HUES64 (cell line): ENCODE measurements at regions not wholly inside any gene's neighbourhood (a gene's known extent, or its start where the extent isn't known, plus 50 kb on each side); places are given as distances from the start of the nearest gene placed in this dataset.

ENCODE experiments used
- H3K27ac ChIP-seq: 2 replicates; pipeline ENCODE4 v1.7.0; 2013; ENCODE audit warnings: low read depth, low read length, inconsistent platforms
- H3K27me3 ChIP-seq: 2 replicates; pipeline ENCODE4 v1.6.1; 2013; ENCODE audit warnings: mild to moderate bottlenecking, low read length; ENCODE audit not compliant: insufficient read depth
- H3K36me3 ChIP-seq: 2 replicates; pipeline ENCODE4 v1.6.1; 2013; ENCODE audit warnings: mild to moderate bottlenecking, low read length; ENCODE audit not compliant: insufficient read depth
- H3K4me1 ChIP-seq: 2 replicates; pipeline ENCODE4 v1.6.1; 2013; ENCODE audit warnings: mild to moderate bottlenecking, low read length, moderate library complexity; ENCODE audit not compliant: insufficient read depth
- H3K4me3 ChIP-seq: 2 replicates; pipeline ENCODE4 v1.5.1; 2013; ENCODE audit warnings: mild to moderate bottlenecking, low read length, moderate library complexity
- H3K9ac ChIP-seq: 2 replicates; pipeline ENCODE4 v1.6.1; 2013; ENCODE audit warnings: mild to moderate bottlenecking, low read depth, low read length
- H3K9me3 ChIP-seq: 2 replicates; pipeline ENCODE4 v1.6.1; 2013; ENCODE audit warnings: low read depth, low read length; ENCODE audit not compliant: insufficient read depth
- WGBS: fragments of 150-250, 120-280 bp; methylation state at CpG from one replicate; pipeline ENCODE4 v1.1.7; 2013; ENCODE audit warnings: missing lambda C conversion rate; 5-methylcytosine and 5-hydroxymethylcytosine counted together

DNA sequence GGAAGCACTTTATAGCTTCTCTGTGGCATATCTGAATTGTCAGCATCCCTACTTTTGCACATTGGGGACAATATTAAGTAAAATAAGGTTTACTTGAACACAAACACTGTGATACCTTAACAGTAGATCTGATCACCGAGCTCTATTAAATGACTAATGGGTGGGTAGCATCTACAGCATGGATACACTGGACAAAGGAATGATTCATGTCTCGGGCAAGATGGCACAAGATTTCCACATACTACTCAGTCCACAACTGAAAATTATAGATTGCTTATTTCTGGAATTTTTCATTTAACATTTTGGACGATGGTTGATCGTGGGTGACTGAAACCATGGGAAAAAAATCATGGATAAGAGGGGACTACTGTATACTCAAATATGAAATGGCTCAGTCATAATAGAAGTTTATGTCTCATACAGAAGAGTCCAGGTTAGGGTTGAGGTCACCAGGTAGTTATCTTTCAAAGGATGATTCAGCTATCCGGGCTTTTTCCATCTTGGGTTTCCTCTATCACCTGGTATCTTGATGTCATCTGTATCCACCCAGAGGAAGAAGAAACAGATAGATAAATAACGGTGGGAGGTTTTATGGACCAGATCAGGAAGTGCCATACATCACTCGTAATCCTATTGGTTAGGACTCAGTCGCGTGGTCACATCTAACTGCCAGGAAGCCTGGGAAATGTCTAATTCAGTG is 320.0 kb upstream of the RARB start:
- no peak overlapping the region for H3K27ac ChIP-seq
- H3K36me3 ChIP-seq, result no peaks in the 10 kb centered on the region
- H3K4me3 ChIP-seq, result no peak overlapping the region
- H3K9me3 ChIP-seq, result no peaks in the 10 kb centered on the region
- no peaks in the 10 kb centered on the region for H3K27me3 ChIP-seq
- no peak overlapping the region for H3K9ac ChIP-seq
- H3K4me1 ChIP-seq, result no peaks in the 10 kb centered on the region
- WGBS, result 97% methylated on average over 8 of the region's 9 CpGs

DNA sequence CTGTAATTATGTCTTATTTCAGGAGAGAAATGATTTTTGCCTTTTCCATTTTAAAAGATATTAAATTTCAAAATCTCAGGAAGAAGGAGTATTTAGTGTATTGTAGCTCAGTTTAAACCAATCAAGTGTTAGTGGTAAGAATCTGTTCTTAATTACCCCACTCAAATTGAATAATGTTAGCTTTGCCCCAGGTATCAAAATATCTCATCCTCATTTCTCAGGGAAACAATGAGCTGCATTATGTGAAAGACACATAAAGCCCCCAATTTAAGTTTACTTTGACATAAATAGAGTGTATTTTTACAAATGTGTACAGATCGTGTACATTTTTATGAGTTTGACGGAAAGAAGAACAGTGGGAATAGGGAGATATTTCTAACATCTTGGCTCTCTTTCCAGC is 317.4 kb upstream of the RARB start:
- no peaks in the 10 kb centered on the region for H3K9me3 ChIP-seq
- H3K36me3 ChIP-seq, result no peaks in the 10 kb centered on the region
- H3K4me1 ChIP-seq, result no peaks in the 10 kb centered on the region
- no peak overlapping the region for H3K27ac ChIP-seq
- 100% methylated on average over 2 of the region's 2 CpGs for WGBS
- H3K27me3 ChIP-seq, result no peaks in the 10 kb centered on the region
- H3K4me3 ChIP-seq, result no peak overlapping the region
- H3K9ac ChIP-seq, result no peak overlapping the region

DNA sequence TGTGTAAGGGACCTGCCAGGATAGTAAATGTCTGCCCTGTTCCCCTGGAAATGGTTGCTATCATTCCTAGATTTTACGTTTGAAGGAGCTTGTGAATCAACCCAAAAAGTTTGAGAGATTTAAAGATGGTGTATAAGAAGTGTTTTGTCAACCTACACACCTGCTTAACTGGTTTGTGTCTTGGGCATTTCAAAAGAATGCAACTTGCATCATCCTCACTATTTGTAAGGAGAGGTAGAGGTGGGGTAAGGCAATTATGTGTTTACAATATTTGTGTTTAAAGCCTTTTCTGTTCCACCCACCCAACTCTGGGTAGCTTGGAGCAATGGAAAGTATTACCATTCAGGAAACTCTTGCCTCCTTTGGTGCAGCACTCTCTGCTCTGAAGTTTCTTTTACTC is 314.2 kb upstream of the RARB start:
- Histone ChIP-seq H3K4me3 (no peak overlapping the region), H3K27me3 (no peaks in the 10 kb centered on the region), H3K27ac (no peak overlapping the region), H3K4me1 (no peaks in the 10 kb centered on the region), H3K36me3 (no peaks in the 10 kb centered on the region), H3K9ac (no peak overlapping the region), H3K9me3 (no peaks in the 10 kb centered on the region)
- WGBS, result 89% methylated on average over 1 of the region's 1 CpG

DNA sequence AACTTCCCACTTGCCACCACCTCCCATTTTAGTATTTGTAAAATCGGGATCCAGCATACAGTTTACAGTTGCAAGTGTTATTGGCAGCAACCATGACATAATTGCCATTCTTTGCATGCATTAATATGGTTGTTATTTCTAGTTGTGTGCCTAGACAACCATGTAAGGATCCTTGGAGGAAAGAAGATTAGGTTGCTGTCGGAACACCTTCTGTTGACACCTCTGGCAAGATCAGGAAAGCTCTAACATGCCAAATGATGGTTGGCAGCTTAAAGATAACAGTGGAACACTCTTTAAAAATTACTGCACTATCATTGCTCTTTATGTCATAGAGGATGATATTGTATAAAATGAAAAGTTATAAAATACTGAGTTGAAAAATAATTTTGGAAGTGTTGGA is 313.5 kb upstream of the RARB start:
- H3K4me1 ChIP-seq, result no peaks in the 10 kb centered on the region
- no peaks in the 10 kb centered on the region for H3K9me3 ChIP-seq
- H3K27me3 ChIP-seq, result no peaks in the 10 kb centered on the region
- H3K36me3 ChIP-seq, result no peaks in the 10 kb centered on the region
- no peak overlapping the region for H3K27ac ChIP-seq
- WGBS, result 93% methylated on average over 2 of the region's 2 CpGs
- no peak overlapping the region for H3K9ac ChIP-seq
- H3K4me3 ChIP-seq, result no peak overlapping the region

DNA sequence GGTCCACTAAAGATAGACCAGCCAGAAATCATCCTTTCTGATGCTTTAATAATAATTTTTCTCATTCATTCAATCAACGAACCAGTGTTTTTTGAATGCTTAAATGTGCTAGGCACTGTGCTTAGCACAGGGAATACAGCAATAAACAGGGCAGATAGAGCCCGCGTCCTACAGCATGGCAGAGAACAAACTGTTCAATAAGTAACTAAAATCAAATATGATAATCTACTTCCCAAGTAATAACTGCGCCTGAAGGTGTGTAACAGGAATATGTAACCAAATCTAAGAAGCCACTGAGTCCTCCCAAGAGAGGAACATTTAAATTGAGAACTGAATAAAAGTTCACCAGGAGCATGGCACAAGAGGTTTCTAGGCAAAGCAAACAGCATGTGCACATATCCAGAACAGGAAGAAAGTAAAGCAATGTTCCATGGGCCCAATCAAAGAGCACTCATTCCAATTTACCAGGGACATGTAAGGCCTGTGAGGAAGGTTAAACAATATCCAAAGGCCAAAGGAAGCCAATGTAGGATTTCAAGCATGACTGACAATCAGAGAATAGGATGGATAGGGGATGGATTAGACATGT is 311.0 kb upstream of the RARB start:
- Histone ChIP-seq H3K27ac (no peak overlapping the region), H3K36me3 (no peaks in the 10 kb centered on the region), H3K4me3 (no peak overlapping the region), H3K27me3 (no peaks in the 10 kb centered on the region), H3K9ac (no peak overlapping the region), H3K9me3 (no peaks in the 10 kb centered on the region), H3K4me1 (no peaks in the 10 kb centered on the region)
- 90% methylated on average over 4 of the region's 4 CpGs for WGBS

DNA sequence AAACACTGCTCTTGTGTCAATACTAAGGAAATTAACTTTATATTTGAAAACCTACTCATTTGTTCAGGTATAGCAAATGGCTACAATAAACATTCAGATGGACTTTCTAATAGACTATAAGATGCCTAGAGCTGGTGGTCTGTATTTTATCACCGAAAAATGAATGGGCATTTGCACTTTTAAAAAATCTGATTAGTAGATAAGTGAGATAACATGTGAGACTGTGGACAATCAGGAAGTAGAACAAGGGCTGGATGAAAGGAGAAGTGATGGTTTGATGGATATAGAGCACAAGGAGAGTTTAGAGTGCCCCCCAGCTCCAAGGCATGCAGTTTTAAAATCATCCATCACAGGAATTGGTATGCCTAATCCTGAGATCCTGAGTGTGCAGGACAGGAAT is 308.4 kb upstream of the RARB start:
- Histone ChIP-seq H3K4me3 (no peak overlapping the region), H3K27me3 (no peaks in the 10 kb centered on the region), H3K4me1 (no peaks in the 10 kb centered on the region), H3K36me3 (no peaks in the 10 kb centered on the region), H3K27ac (no peak overlapping the region), H3K9ac (no peak overlapping the region), H3K9me3 (no peaks in the 10 kb centered on the region)
- WGBS, result 97% methylated on average over 1 of the region's 1 CpG

DNA sequence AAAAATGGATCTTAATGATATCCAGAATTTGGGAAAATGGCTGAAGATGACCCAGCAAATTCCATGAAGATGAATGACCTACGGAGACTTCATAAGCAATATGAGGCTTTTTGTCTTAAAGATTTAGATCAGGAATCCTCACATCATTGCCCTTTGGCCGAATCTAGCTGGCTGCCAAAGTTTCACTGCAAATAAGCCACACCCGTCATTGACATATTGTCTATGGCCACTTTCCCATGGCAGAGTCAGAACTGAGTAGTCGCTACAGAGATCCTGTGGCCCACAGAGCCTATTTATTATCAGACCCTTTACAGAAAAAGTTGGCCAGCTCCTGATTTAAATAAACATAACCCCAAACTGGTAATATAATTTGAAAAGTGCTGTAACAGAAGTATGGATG is 307.4 kb upstream of the RARB start:
- Histone ChIP-seq H3K4me1 (no peaks in the 10 kb centered on the region), H3K27ac (no peak overlapping the region), H3K9ac (no peak overlapping the region), H3K36me3 (no peaks in the 10 kb centered on the region), H3K4me3 (no peak overlapping the region), H3K9me3 (no peaks in the 10 kb centered on the region), H3K27me3 (no peaks in the 10 kb centered on the region)
- WGBS, result 96% methylated on average over 4 of the region's 4 CpGs

DNA sequence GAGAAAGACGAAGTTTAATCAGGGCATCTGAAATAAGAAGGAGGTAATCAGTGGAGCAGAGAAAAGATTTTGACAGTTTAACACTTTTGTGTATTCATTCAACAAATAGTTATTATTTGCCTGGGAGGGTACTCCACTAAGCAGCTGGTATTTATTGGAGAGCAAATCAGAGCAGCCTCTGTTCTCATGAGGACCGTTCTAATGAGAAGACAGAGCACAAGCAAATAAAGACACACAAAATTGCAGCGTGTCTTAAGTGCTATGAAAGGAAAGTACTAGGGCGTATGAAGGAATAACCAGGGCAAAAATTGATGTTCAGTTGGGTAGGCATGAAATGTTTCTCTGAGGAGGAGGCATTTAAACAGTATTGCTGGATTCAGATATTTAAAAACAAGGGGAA is 302.9 kb upstream of the RARB start:
- H3K4me1 ChIP-seq, result no peaks in the 10 kb centered on the region
- WGBS, result 94% methylated on average over 4 of the region's 4 CpGs
- H3K9ac ChIP-seq, result no peak overlapping the region
- no peak overlapping the region for H3K27ac ChIP-seq
- H3K9me3 ChIP-seq, result peaks cover 21% of the 10 kb centered on the region
- H3K36me3 ChIP-seq, result no peaks in the 10 kb centered on the region
- H3K27me3 ChIP-seq, result no peaks in the 10 kb centered on the region
- H3K4me3 ChIP-seq, result no peak overlapping the region

DNA sequence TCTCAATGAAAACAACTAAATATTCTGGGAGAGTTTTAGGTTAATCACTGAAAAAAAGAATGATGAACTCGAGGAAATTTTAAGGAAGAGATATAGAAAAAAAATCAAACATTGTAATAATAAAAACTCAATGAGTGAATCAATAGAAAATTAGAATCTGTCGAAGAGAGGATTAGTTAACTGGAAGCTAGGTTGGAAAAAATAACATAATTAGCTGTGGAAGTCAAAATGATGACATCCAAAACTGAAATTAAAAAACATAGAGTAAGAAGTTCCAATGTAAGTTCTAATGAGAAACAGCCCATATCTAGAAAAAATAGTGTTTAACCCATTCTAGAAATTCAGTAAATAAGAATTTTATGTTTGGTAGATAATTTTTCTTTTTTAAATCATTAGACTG is 299.3 kb upstream of the RARB start:
- H3K4me3 ChIP-seq, result no peak overlapping the region
- H3K9ac ChIP-seq, result no peak overlapping the region
- H3K27ac ChIP-seq, result no peak overlapping the region
- no peaks in the 10 kb centered on the region for H3K27me3 ChIP-seq
- 100% methylated on average over 1 of the region's 2 CpGs for WGBS
- peaks cover 21% of the 10 kb centered on the region for H3K9me3 ChIP-seq
- H3K4me1 ChIP-seq, result no peaks in the 10 kb centered on the region
- H3K36me3 ChIP-seq, result no peaks in the 10 kb centered on the region

DNA sequence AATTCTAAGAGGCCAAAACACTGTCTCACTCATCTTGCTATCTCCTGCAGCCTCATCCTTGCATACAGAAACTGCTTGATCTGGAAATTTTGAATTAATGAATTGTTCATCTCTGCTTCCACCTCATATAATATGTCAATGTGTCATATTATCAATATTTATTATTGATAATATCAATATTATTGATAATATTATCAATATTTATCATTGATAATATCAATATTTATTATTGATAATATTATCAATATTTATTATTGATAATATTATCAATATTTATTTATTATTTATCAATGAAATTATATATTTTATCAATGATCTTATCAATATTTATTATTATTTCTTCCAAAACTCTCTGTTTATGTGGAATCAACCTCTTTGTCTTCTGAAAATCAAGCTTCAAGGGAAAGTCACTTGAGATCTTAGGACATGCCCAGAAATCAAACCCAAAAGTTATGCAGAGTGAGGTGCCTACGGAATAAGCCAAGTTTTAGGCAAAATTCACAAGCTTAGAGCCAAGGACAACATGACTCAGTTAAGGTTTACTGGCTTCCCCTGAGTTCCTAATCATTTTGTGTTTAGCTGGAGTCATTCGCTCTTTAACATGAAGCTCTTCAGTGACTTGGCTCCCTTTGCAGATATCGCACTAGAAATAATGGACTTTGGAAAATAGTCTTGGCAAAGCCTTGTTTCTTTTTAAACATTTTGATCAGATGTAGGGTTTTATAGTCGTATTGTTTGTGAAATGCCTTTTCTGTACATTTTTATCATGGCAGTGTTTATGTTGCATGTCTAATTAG is 297.1 kb upstream of the RARB start:
- Histone ChIP-seq H3K9ac (no peak overlapping the region), H3K27me3 (no peaks in the 10 kb centered on the region), H3K9me3 (peaks cover 21% of the 10 kb centered on the region), H3K4me3 (no peak overlapping the region), H3K27ac (no peak overlapping the region), H3K36me3 (no peaks in the 10 kb centered on the region), H3K4me1 (no peaks in the 10 kb centered on the region)
- 92% methylated on average over 4 of the region's 4 CpGs for WGBS

DNA sequence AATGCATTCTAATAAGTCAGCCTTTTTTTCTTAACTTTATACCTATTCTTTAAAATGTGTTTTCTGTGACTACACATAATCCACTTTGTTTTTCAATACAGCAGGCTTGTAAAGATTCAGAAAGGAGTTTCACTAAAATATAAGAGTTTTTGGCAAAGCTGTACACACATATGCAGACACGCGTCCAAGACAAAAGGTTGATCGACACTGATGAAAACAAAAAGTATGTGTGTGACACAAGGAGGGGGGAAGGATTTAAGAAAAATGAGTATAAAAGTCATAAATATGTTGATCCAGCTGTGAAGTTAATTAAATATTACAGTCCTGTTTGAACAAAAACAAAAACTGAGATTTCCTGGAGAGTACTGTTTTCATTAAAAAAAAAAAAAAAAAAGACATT is 294.5 kb upstream of the RARB start:
- peaks cover 15% of the 10 kb centered on the region for H3K9me3 ChIP-seq
- WGBS, result 99% methylated on average over 3 of the region's 3 CpGs
- no peak overlapping the region for H3K27ac ChIP-seq
- no peak overlapping the region for H3K4me3 ChIP-seq
- H3K4me1 ChIP-seq, result no peaks in the 10 kb centered on the region; the same call in 1 of the 2 replicates
- H3K36me3 ChIP-seq, result no peaks in the 10 kb centered on the region
- H3K9ac ChIP-seq, result no peak overlapping the region
- no peaks in the 10 kb centered on the region for H3K27me3 ChIP-seq
